HepG2 (cell line): ENCODE measurements at regions not wholly inside any gene's neighbourhood (a gene's known extent, or its start where the extent isn't known, plus 50 kb on each side); places are given as distances from the start of the nearest gene placed in this dataset.
"Not testable (repeated sequence)": the region's sequence is repeated elsewhere in the genome, so short reads cannot be mapped to it uniquely, and the experiment has no call there.

Experiments
- ATAC-seq: fragments of 200-7000 bp; cut with Tn5 transposase; 3 replicates; pipeline ENCODE4 v1.9.1; 2020; ENCODE audit warnings: mild to moderate bottlenecking, moderate library complexity
- BruUV-seq: library from RNA; stranded (reverse); fragments of 400-500 nt; replicated peaks from 2 replicates; lab custom pipeline; 2021; lab: Mats Ljungman, UMichigan
- CTCF ChIA-PET: fragments of 300-600 bp; formaldehyde crosslinking; extraction: SDS; loops from one replicate; lab custom pipeline; 2021; ENCODE audit warnings: low total read pairs, inconsistent platforms, low intra/inter-chr PET ratio; lab: Yijun Ruan, JAX
- POLR2A ChIA-PET: fragments of 350-600 bp; sonication (Branson Sonifier 250); formaldehyde crosslinking; loops from one replicate; lab custom pipeline; 2020; ENCODE audit warnings: antibody characterized with exemption, inconsistent platforms; lab: Yijun Ruan, JAX
- DNase-seq: peaks from one replicate; pipeline ENCODE4 v3.0.0-alpha.2; 2015; ENCODE audit warnings: low spot score
- FAIRE-seq: peaks from 3 replicates; lab custom pipeline; 2011; peaks lifted over from hg19 to GRCh38; lab: Jason Lieb, UNC
- H2AFZ ChIP-seq: one replicate; pipeline ENCODE4 v1.6.1; 2011; ENCODE audit warnings: low read length, inconsistent platforms
- H3K27ac ChIP-seq: fragments of 300-600 bp; 3 replicates; pipeline ENCODE4 v1.8.0; 2011; ENCODE audit warnings: mixed run types, mild to moderate bottlenecking, mixed read lengths, low read length, inconsistent platforms; ENCODE audit not compliant: insufficient read depth; ENCODE audit errors: extremely low read length
- H3K27me3 ChIP-seq, 2 experiments: fragments of 200-600 bp in 1 of 2; 2 replicates in 1 of 2; 3 replicates in 1 of 2; pipeline versions ENCODE4 v1.6.0 to v1.8.0; 2011; ENCODE audit warnings: low read length in 2 of 2, mild to moderate bottlenecking in 2 of 2, moderate library complexity in 2 of 2, inconsistent platforms in 1 of 2; ENCODE audit not compliant: insufficient read depth in 2 of 2, control insufficient read depth in 1 of 2
- H3K36me3 ChIP-seq, 2 experiments: fragments of 200-600 bp in 1 of 2; replicated peaks in 1 of 2; 2 replicates in 1 of 2; 3 replicates in 1 of 2; pipeline versions ENCODE4 v1.5.1 to v1.8.0; 2011; ENCODE audit warnings: low read length in 2 of 2, inconsistent platforms in 1 of 2; ENCODE audit not compliant: insufficient read depth in 2 of 2, control insufficient read depth in 1 of 2
- H3K4me1 ChIP-seq: 2 replicates; pipeline ENCODE4 v1.5.1; 2012; ENCODE audit warnings: low read length, inconsistent platforms; ENCODE audit not compliant: insufficient read depth
- H3K4me2 ChIP-seq: 2 replicates; pipeline ENCODE4 v1.6.0; 2011; ENCODE audit warnings: low read depth, low read length, inconsistent platforms
- H3K4me3 ChIP-seq, 3 experiments: fragments of 200-600 bp in 1 of 3; sonication (generic), shearing (Covaris generic) in 1 of 3; replicated peaks in 1 of 3; 2 replicates each; pipeline ENCODE4 v1.5.1; 2011 to 2016; ENCODE audit warnings: low read length in 3 of 3, inconsistent platforms in 2 of 3, low read depth in 2 of 3, mild to moderate bottlenecking in 2 of 3, control low read depth in 1 of 3, mixed read lengths in 1 of 3; ENCODE audit not compliant: insufficient read depth in 1 of 3
- H3K79me2 ChIP-seq: one replicate; pipeline ENCODE4 v1.6.1; 2011; ENCODE audit warnings: low read length, inconsistent platforms; ENCODE audit not compliant: insufficient read depth
- H3K9ac ChIP-seq: 2 replicates; pipeline ENCODE4 v1.6.0; 2011; ENCODE audit warnings: mild to moderate bottlenecking, low read depth, low read length, inconsistent platforms; ENCODE audit not compliant: insufficient read depth
- H3K9me3 ChIP-seq: 2 replicates; pipeline ENCODE4 v1.5.1; 2012; ENCODE audit warnings: mild to moderate bottlenecking, low read length
- H4K20me1 ChIP-seq: 2 replicates; pipeline ENCODE4 v1.6.0; 2011; ENCODE audit warnings: inconsistent platforms, mild to moderate bottlenecking, low read length, moderate library complexity; ENCODE audit not compliant: insufficient read depth
- ASH2L ChIP-seq: fragments of 300-600, 200-600 bp; sonication (generic); IDR thresholded peaks from 2 replicates; pipeline ENCODE4 v1.7.0; 2017; ENCODE audit warnings: low read depth, mild to moderate bottlenecking, moderate library complexity, mixed read lengths, low read length; ENCODE audit not compliant: insufficient read length
- ZMYM3 ChIP-seq: sonication (generic); formaldehyde crosslinking; IDR thresholded peaks from 2 replicates; pipeline ENCODE4 v1.5.1; 2020; ENCODE audit warnings: mild to moderate bottlenecking, missing genetic modification reagents
- WGBS: methylation state at CpG from one replicate; pipeline ENCODE4 v1.1.6; 2017; ENCODE audit warnings: low lambda C conversion rate; 5-methylcytosine and 5-hydroxymethylcytosine counted together
- in situ Hi-C: cut with HindIII; loops from 2 replicates; pipeline ENCODE4 v1.10.0; 2017; ENCODE audit warnings: low pct_unique_long_range_greater_than_20kb; ENCODE audit not compliant: extremely low pct_ligation_motif_present
- intact Hi-C: fragments of 100-400 bp; cut with micrococcal nuclease; formaldehyde crosslinking; loops from one replicate; pipeline ENCODE4 v1.10.0; 2022; ENCODE audit not compliant: unreplicated experiment

- TF ChIP-seq ZMYM3: peak; percentile 48; the same call in 1 of the 2 replicates
- peak; percentile 24 for TF ChIP-seq ASH2L
- H3K9ac ChIP-seq, CTCF ChIA-PET, POLR2A ChIA-PET, intact Hi-C loops, H4K20me1 ChIP-seq, BruUV-seq, H3K79me2 ChIP-seq, DNase-seq, H3K9me3 ChIP-seq, in situ Hi-C loops, ATAC-seq, H3K27me3 ChIP-seq, H3K4me2 ChIP-seq, H2AFZ ChIP-seq, H3K27ac ChIP-seq, FAIRE-seq, H3K36me3 ChIP-seq, H3K4me1 ChIP-seq: not testable (repeated sequence)
- H3K4me3 ChIP-seq: peak overlapping the region; percentile 52 to 66 (median 60); a peak in 4 of 6 replicates
- 2% methylated on average over 93 of the region's 93 CpGs for WGBS
Observed at GRCh38 chr1:144077167-144077841, 105.5 kb upstream of the FAM72C start.

GRCh38 chr1:144076646-144077045, 104.9 kb upstream of the FAM72C start:
- H3K4me1 ChIP-seq, H3K27me3 ChIP-seq, FAIRE-seq, H3K27ac ChIP-seq, H3K4me2 ChIP-seq, intact Hi-C loops, ATAC-seq, H3K36me3 ChIP-seq, DNase-seq, POLR2A ChIA-PET, CTCF ChIA-PET, in situ Hi-C loops, H2AFZ ChIP-seq, H4K20me1 ChIP-seq, H3K9ac ChIP-seq, BruUV-seq, H3K9me3 ChIP-seq, H3K79me2 ChIP-seq: not testable (repeated sequence)
- H3K4me3 ChIP-seq: peak overlapping the region in 1 of 3 experiments; percentile 66; a peak in 2 of 6 replicates
- 3% methylated on average over 42 of the region's 53 CpGs for WGBS

GRCh38 chr1:144070394-144071053, 98.7 kb upstream of the FAM72C start:
- H3K27me3 ChIP-seq, H3K27ac ChIP-seq, H3K4me2 ChIP-seq, in situ Hi-C loops, DNase-seq, intact Hi-C loops, H2AFZ ChIP-seq, ATAC-seq, H3K36me3 ChIP-seq, H3K9ac ChIP-seq, POLR2A ChIA-PET, FAIRE-seq, H3K4me1 ChIP-seq, H3K9me3 ChIP-seq, H3K4me3 ChIP-seq, H3K79me2 ChIP-seq, CTCF ChIA-PET, BruUV-seq, H4K20me1 ChIP-seq: not testable (repeated sequence)
- no CpG with 5 or more reads among the region's 3 CpGs for WGBS

- H2AFZ ChIP-seq, POLR2A ChIA-PET, H3K4me1 ChIP-seq, H3K27ac ChIP-seq, H3K79me2 ChIP-seq, H4K20me1 ChIP-seq, DNase-seq, H3K9ac ChIP-seq, H3K4me3 ChIP-seq, H3K36me3 ChIP-seq, H3K4me2 ChIP-seq, in situ Hi-C loops, intact Hi-C loops, H3K9me3 ChIP-seq, FAIRE-seq, H3K27me3 ChIP-seq, CTCF ChIA-PET, BruUV-seq: not testable (repeated sequence)
- ATAC-seq: peak; percentile 86
- WGBS: no CpG with 5 or more reads among the region's 7 CpGs
Observed at GRCh38 chr1:144067042-144067441, 95.3 kb upstream of the FAM72C start.
